Stimulated activated memory B cell treated with anti-CD40 and anti-IgM and Interleukin-4, amounts not matched to agents 10 μg/mL and 1 μg/mL and 100 μg/mL, for 72 hours (primary cell): ENCODE measurements at regions not wholly inside any gene's neighbourhood (a gene's known extent, or its start where the extent isn't known, plus 50 kb on each side); places are given as distances from the start of the nearest gene placed in this dataset.
A peak's percentile ranks its signal among the peaks of the same experiment; 100 is the strongest.
"Not testable (repeated sequence)": the region's sequence is repeated elsewhere in the genome, so short reads cannot be mapped to it uniquely, and the experiment has no call there.

Experiments
- ATAC-seq: fragments of 150-1000 bp; cut with Tn5 transposase; 2 replicates; pipeline ENCODE4 v1.10.0; 2021
- H3K27ac Mint-ChIP-seq: one replicate; pipeline ENCODE4 v1.8.0; 2022; ENCODE audit warnings: mild to moderate bottlenecking, mixed read lengths
- H3K27me3 Mint-ChIP-seq: one replicate; pipeline ENCODE4 v1.8.0; 2022; ENCODE audit warnings: mixed read lengths
- H3K36me3 Mint-ChIP-seq: one replicate; pipeline ENCODE4 v1.8.0; 2022; ENCODE audit warnings: mixed read lengths
- H3K4me1 Mint-ChIP-seq: one replicate; pipeline ENCODE4 v1.8.0; 2022; ENCODE audit warnings: mixed read lengths
- H3K4me3 Mint-ChIP-seq: one replicate; pipeline ENCODE4 v1.8.0; 2022; ENCODE audit warnings: mild to moderate bottlenecking, moderate library complexity, mixed read lengths
- H3K9me3 Mint-ChIP-seq: one replicate; pipeline ENCODE4 v1.8.0; 2022; ENCODE audit warnings: mixed read lengths

GRCh38 chr21:19034560-19034959 is 631.0 kb upstream of the TMPRSS15 start:
- ATAC-seq = no peak

GRCh38 chr21:19045876-19046275 is 642.3 kb upstream of the TMPRSS15 start:
- Mint-ChIP-seq H3K27ac (no peak overlapping the region), H3K9me3 (peaks cover 6% of the 10 kb centered on the region), H3K4me1 (no peaks in the 10 kb centered on the region), H3K36me3 (no peaks in the 10 kb centered on the region), H3K27me3 (no peaks in the 10 kb centered on the region), H3K4me3 (no peak overlapping the region)
- no peak for ATAC-seq

More at GRCh38 chr21:19034560-19034959, 631.0 kb upstream of the TMPRSS15 start:
- Mint-ChIP-seq H3K9me3 (peaks cover 4% of the 10 kb centered on the region), H3K27me3 (no peaks in the 10 kb centered on the region), H3K4me3 (no peak overlapping the region), H3K4me1 (no peaks in the 10 kb centered on the region), H3K27ac (no peak overlapping the region), H3K36me3 (no peaks in the 10 kb centered on the region)

GRCh38 chr21:19048098-19048672 is 644.6 kb upstream of the TMPRSS15 start:
- no peak for ATAC-seq
- H3K4me1 Mint-ChIP-seq = no peaks in the 10 kb centered on the region
- H3K36me3 Mint-ChIP-seq = no peaks in the 10 kb centered on the region
- H3K27ac Mint-ChIP-seq = no peak overlapping the region
- peaks cover 8% of the 10 kb centered on the region for H3K9me3 Mint-ChIP-seq
- no peak overlapping the region for H3K4me3 Mint-ChIP-seq
- H3K27me3 Mint-ChIP-seq = no peaks in the 10 kb centered on the region

- no peak overlapping the region for H3K4me3 Mint-ChIP-seq
- no peaks in the 10 kb centered on the region for H3K4me1 Mint-ChIP-seq
- peaks cover 9% of the 10 kb centered on the region for H3K9me3 Mint-ChIP-seq
- H3K27ac Mint-ChIP-seq = no peak overlapping the region
- ATAC-seq = no peak
- H3K36me3 Mint-ChIP-seq = no peaks in the 10 kb centered on the region
- H3K27me3 Mint-ChIP-seq = no peaks in the 10 kb centered on the region
These were observed 646.0 kb upstream of the TMPRSS15 start for GRCh38 chr21:19049567-19049966.

GRCh38 chr21:19065164-19065563 is 661.6 kb upstream of the TMPRSS15 start:
- no peak overlapping the region for H3K4me3 Mint-ChIP-seq
- H3K4me1 Mint-ChIP-seq = no peaks in the 10 kb centered on the region
- no peaks in the 10 kb centered on the region for H3K36me3 Mint-ChIP-seq
- ATAC-seq = peak; percentile 39
- peaks cover 6% of the 10 kb centered on the region for H3K9me3 Mint-ChIP-seq
- no peaks in the 10 kb centered on the region for H3K27me3 Mint-ChIP-seq
- H3K27ac Mint-ChIP-seq = no peak overlapping the region

GRCh38 chr21:19076031-19076430 is 672.4 kb upstream of the TMPRSS15 start:
- Mint-ChIP-seq H3K36me3 (no peaks in the 10 kb centered on the region), H3K4me3 (no peak overlapping the region), H3K27me3 (no peaks in the 10 kb centered on the region), H3K4me1 (no peaks in the 10 kb centered on the region), H3K9me3 (peaks cover 8% of the 10 kb centered on the region), H3K27ac (no peak overlapping the region)
- no peak for ATAC-seq

GRCh38 chr21:19109694-19110093 is 706.1 kb upstream of the TMPRSS15 start:
- no peak for ATAC-seq
- H3K4me3 Mint-ChIP-seq = no peak overlapping the region
- H3K27me3 Mint-ChIP-seq = no peaks in the 10 kb centered on the region
- H3K4me1 Mint-ChIP-seq = no peaks in the 10 kb centered on the region
- H3K27ac Mint-ChIP-seq = no peak overlapping the region
- H3K36me3 Mint-ChIP-seq = no peaks in the 10 kb centered on the region
- no peaks in the 10 kb centered on the region for H3K9me3 Mint-ChIP-seq

GRCh38 chr21:19119259-19119658 is 715.7 kb upstream of the TMPRSS15 start:
- H3K27me3 Mint-ChIP-seq, H3K9me3 Mint-ChIP-seq, H3K4me1 Mint-ChIP-seq, H3K27ac Mint-ChIP-seq, H3K4me3 Mint-ChIP-seq, H3K36me3 Mint-ChIP-seq, ATAC-seq: not testable (repeated sequence)

- no peaks in the 10 kb centered on the region for H3K4me1 Mint-ChIP-seq
- no peak for ATAC-seq
- no peaks in the 10 kb centered on the region for H3K36me3 Mint-ChIP-seq
- no peaks in the 10 kb centered on the region for H3K27me3 Mint-ChIP-seq
- H3K27ac Mint-ChIP-seq = no peak overlapping the region
- H3K9me3 Mint-ChIP-seq = peaks cover 3% of the 10 kb centered on the region
- no peak overlapping the region for H3K4me3 Mint-ChIP-seq
These were observed 717.0 kb upstream of the TMPRSS15 start for GRCh38 chr21:19120591-19120990.

- H3K36me3 Mint-ChIP-seq = no peaks in the 10 kb centered on the region
- no peak for ATAC-seq
- no peak overlapping the region for H3K4me3 Mint-ChIP-seq
- H3K4me1 Mint-ChIP-seq = no peaks in the 10 kb centered on the region
- H3K27ac Mint-ChIP-seq = no peak overlapping the region
- H3K27me3 Mint-ChIP-seq = no peaks in the 10 kb centered on the region
- H3K9me3 Mint-ChIP-seq = peaks cover 3% of the 10 kb centered on the region
These were observed 718.8 kb upstream of the TMPRSS15 start for GRCh38 chr21:19122356-19122755.

- Mint-ChIP-seq H3K27me3 (no peaks in the 10 kb centered on the region), H3K4me3 (no peak overlapping the region), H3K4me1 (no peaks in the 10 kb centered on the region), H3K27ac (no peak overlapping the region), H3K9me3 (peaks cover 3% of the 10 kb centered on the region), H3K36me3 (no peaks in the 10 kb centered on the region)
- ATAC-seq = no peak
These were observed 719.5 kb upstream of the TMPRSS15 start for GRCh38 chr21:19123053-19123452.

- Mint-ChIP-seq H3K36me3 (no peaks in the 10 kb centered on the region), H3K4me3 (no peak overlapping the region), H3K4me1 (no peaks in the 10 kb centered on the region), H3K9me3 (peaks cover 3% of the 10 kb centered on the region), H3K27me3 (no peaks in the 10 kb centered on the region), H3K27ac (no peak overlapping the region)
- ATAC-seq = no peak
These were observed 719.9 kb upstream of the TMPRSS15 start for GRCh38 chr21:19123525-19123924.

- H3K27me3 Mint-ChIP-seq = no peaks in the 10 kb centered on the region
- peaks cover 3% of the 10 kb centered on the region for H3K9me3 Mint-ChIP-seq
- no peak for ATAC-seq
- no peak overlapping the region for H3K27ac Mint-ChIP-seq
- no peaks in the 10 kb centered on the region for H3K4me1 Mint-ChIP-seq
- H3K4me3 Mint-ChIP-seq = no peak overlapping the region
- no peaks in the 10 kb centered on the region for H3K36me3 Mint-ChIP-seq
These were observed 721.1 kb upstream of the TMPRSS15 start for GRCh38 chr21:19124691-19125090.

- Mint-ChIP-seq H3K27me3 (no peaks in the 10 kb centered on the region), H3K9me3 (peaks cover 7% of the 10 kb centered on the region), H3K4me3 (no peak overlapping the region), H3K27ac (no peak overlapping the region), H3K4me1 (no peaks in the 10 kb centered on the region), H3K36me3 (no peaks in the 10 kb centered on the region)
- ATAC-seq = no peak
These were observed 726.9 kb upstream of the TMPRSS15 start for GRCh38 chr21:19130379-19131028.

GRCh38 chr21:19141511-19141910 is 737.9 kb upstream of the TMPRSS15 start:
- Mint-ChIP-seq H3K27ac (no peak overlapping the region), H3K9me3 (peaks cover 3% of the 10 kb centered on the region), H3K4me3 (no peak overlapping the region), H3K4me1 (no peaks in the 10 kb centered on the region), H3K36me3 (no peaks in the 10 kb centered on the region), H3K27me3 (no peaks in the 10 kb centered on the region)
- no peak for ATAC-seq

- no peaks in the 10 kb centered on the region for H3K9me3 Mint-ChIP-seq
- ATAC-seq = no peak
These were observed 742.2 kb upstream of the TMPRSS15 start for GRCh38 chr21:19145682-19146293.

More at GRCh38 chr21:19145682-19146293, 742.2 kb upstream of the TMPRSS15 start:
- no peak overlapping the region for H3K27ac Mint-ChIP-seq
- H3K4me3 Mint-ChIP-seq = no peak overlapping the region
- no peaks in the 10 kb centered on the region for H3K27me3 Mint-ChIP-seq
- H3K36me3 Mint-ChIP-seq = no peaks in the 10 kb centered on the region
- H3K4me1 Mint-ChIP-seq = no peaks in the 10 kb centered on the region
